Neuronal stem cell (in vitro differentiated cells): ENCODE measurements at regions not wholly inside any gene's neighbourhood (a gene's known extent, or its start where the extent isn't known, plus 50 kb on each side); places are given as distances from the start of the nearest gene placed in this dataset.

Experiments
- DNase-seq: peaks from one replicate; pipeline ENCODE4 v3.0.0-alpha.2; 2013; ENCODE audit warnings: low spot score
- H2AFZ ChIP-seq: one replicate; pipeline ENCODE4 v1.6.1; 2013; ENCODE audit warnings: mild to moderate bottlenecking, low read length, inconsistent platforms
- H2AK5ac ChIP-seq: 2 replicates; pipeline ENCODE4 v1.6.1; 2013; ENCODE audit warnings: low read depth, mild to moderate bottlenecking, inconsistent platforms, low read length, moderate library complexity, mixed read lengths
- H2BK120ac ChIP-seq: 2 replicates; pipeline ENCODE4 v1.6.1; 2013; ENCODE audit warnings: low read depth, mild to moderate bottlenecking, inconsistent platforms, low read length, moderate library complexity, mixed read lengths
- H2BK12ac ChIP-seq: one replicate; pipeline ENCODE4 v1.6.1; 2013; ENCODE audit warnings: low read length, inconsistent platforms
- H2BK15ac ChIP-seq: 2 replicates; pipeline ENCODE4 v1.6.1; 2013; ENCODE audit warnings: mild to moderate bottlenecking, low read length, inconsistent platforms, mixed read lengths
- H2BK5ac ChIP-seq: one replicate; pipeline ENCODE4 v1.6.1; 2013; ENCODE audit warnings: inconsistent platforms, mild to moderate bottlenecking, low read length, moderate library complexity
- H3K14ac ChIP-seq: one replicate; pipeline ENCODE4 v1.6.1; 2013; ENCODE audit warnings: low read length, inconsistent platforms
- H3K18ac ChIP-seq: 2 replicates; pipeline ENCODE4 v1.6.1; 2013; ENCODE audit warnings: low read length, inconsistent platforms
- H3K23ac ChIP-seq: 2 replicates; pipeline ENCODE4 v1.6.1; 2013; ENCODE audit warnings: low read depth, mild to moderate bottlenecking, mixed read lengths, low read length, inconsistent platforms; ENCODE audit not compliant: poor library complexity
- H3K27ac ChIP-seq: replicated peaks from 3 replicates; pipeline ENCODE4 v1.5.1; 2013; ENCODE audit warnings: low read length, inconsistent platforms
- H3K27me3 ChIP-seq, 3 experiments: 2 replicates each; pipeline ENCODE4 v1.6.1; 2013; ENCODE audit warnings: low read length in 3 of 3, mild to moderate bottlenecking in 2 of 3, inconsistent platforms in 1 of 3, low read depth in 1 of 3, mixed read lengths in 1 of 3, moderate library complexity in 1 of 3; ENCODE audit not compliant: control insufficient read depth in 3 of 3, insufficient read depth in 3 of 3
- H3K36me3 ChIP-seq, 2 donors: replicated peaks in 1 of 2; 2 replicates each; pipeline ENCODE4 v1.6.1; 2013; ENCODE audit warnings: low read length in 2 of 2; ENCODE audit not compliant: control insufficient read depth in 2 of 2, insufficient read depth in 2 of 2
- H3K4ac ChIP-seq: 2 replicates; pipeline ENCODE4 v1.6.1; 2013; ENCODE audit warnings: inconsistent platforms, mild to moderate bottlenecking, low read length, moderate library complexity
- H3K4me1 ChIP-seq, 2 donors: 1 replicate in 1 of 2; 2 replicates in 1 of 2; pipeline ENCODE4 v1.6.1; 2013; ENCODE audit warnings: low read length in 2 of 2, low read depth in 1 of 2; ENCODE audit not compliant: control insufficient read depth in 2 of 2, insufficient read depth in 1 of 2
- H3K4me2 ChIP-seq: one replicate; pipeline ENCODE4 v1.6.1; 2013; ENCODE audit warnings: mild to moderate bottlenecking, low read length, inconsistent platforms; ENCODE audit not compliant: insufficient read depth, poor library complexity, severe bottlenecking
- H3K4me3 ChIP-seq, 2 donors: 2 replicates each; pipeline ENCODE4 v1.5.1; 2013; ENCODE audit warnings: low read length in 2 of 2, mild to moderate bottlenecking in 2 of 2, inconsistent platforms in 1 of 2, moderate library complexity in 1 of 2
- H3K79me1 ChIP-seq: one replicate; pipeline ENCODE4 v1.6.1; 2013; ENCODE audit warnings: low read depth, mild to moderate bottlenecking, inconsistent platforms, low read length, moderate library complexity
- H3K9ac ChIP-seq: one replicate; pipeline ENCODE4 v1.6.1; 2013; ENCODE audit warnings: mild to moderate bottlenecking, low read depth, low read length, inconsistent platforms; ENCODE audit not compliant: poor library complexity
- H3K9me3 ChIP-seq, 2 donors: replicated peaks in 1 of 2; 2 replicates each; pipeline versions ENCODE3 to v1.6.1; 2013; ENCODE audit warnings: low read length in 2 of 2, mild to moderate bottlenecking in 2 of 2, inconsistent platforms in 1 of 2, low read depth in 1 of 2, mixed read lengths in 1 of 2, moderate library complexity in 1 of 2; ENCODE audit not compliant: control insufficient read depth in 2 of 2, insufficient read depth in 1 of 2
- H4K8ac ChIP-seq: one replicate; pipeline ENCODE4 v1.6.1; 2013; ENCODE audit warnings: low read depth, mild to moderate bottlenecking, inconsistent platforms, low read length, moderate library complexity
- H4K91ac ChIP-seq: one replicate; pipeline ENCODE4 v1.6.1; 2013; ENCODE audit warnings: low read length, low read depth, mild to moderate bottlenecking, inconsistent platforms; ENCODE audit not compliant: poor library complexity
- WGBS, 2 donors: extraction: QIAGEN DNeasy Blood & Tissue Kit; methylation state at CpG; one replicate each; pipeline ENCODE4 v1.1.7; 2013; ENCODE audit warnings: missing lambda C conversion rate in 2 of 2, mixed read lengths in 1 of 2; ENCODE audit not compliant: insufficient read length in 2 of 2, insufficient replicate concordance in 1 of 2; ENCODE audit errors: extremely low coverage in 2 of 2; 5-methylcytosine and 5-hydroxymethylcytosine counted together

DNA sequence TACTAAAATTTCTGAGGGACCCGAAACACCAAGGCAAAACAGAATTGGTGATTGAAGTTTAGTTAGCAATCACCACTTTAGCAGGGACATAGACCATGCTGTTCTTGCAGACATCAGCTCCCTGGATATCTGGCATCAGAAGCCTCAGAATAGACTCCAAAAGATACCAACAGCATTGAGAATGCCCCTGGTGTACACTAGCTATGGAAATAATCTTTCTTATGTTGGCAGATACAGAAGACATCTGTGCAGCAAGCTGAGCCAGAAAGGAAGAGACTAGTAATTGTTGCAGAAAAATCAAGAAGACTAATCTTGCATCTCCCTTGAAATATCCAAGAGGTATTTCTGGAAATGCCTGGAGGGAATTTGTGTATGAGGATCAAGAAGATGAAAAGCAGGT, 521.6 kb downstream of the TRHDE start:
- H2BK5ac ChIP-seq, result no peak overlapping the region
- H3K9ac ChIP-seq, result no peak overlapping the region
- H3K27me3 ChIP-seq, result no peaks in the 10 kb centered on the region
- H3K14ac ChIP-seq, result no peak overlapping the region
- H3K23ac ChIP-seq, result no peak overlapping the region
- no peak overlapping the region for H2BK15ac ChIP-seq
- no peak overlapping the region for H4K8ac ChIP-seq
- no peak overlapping the region for H4K91ac ChIP-seq
- H3K4me3 ChIP-seq, result no peak overlapping the region
- no peak overlapping the region for H3K4ac ChIP-seq
- H2AK5ac ChIP-seq, result no peak overlapping the region
- H3K9me3 ChIP-seq, result peaks cover 0 to 2% of the 10 kb centered on the region in 2 donors
- H3K27ac ChIP-seq, result no peak overlapping the region
- no peaks in the 10 kb centered on the region for H3K79me1 ChIP-seq
- H3K4me2 ChIP-seq, result no peak overlapping the region
- no peak overlapping the region for H3K18ac ChIP-seq
- no peak overlapping the region for H2BK120ac ChIP-seq
- no peak for DNase-seq
- no peak overlapping the region for H2BK12ac ChIP-seq
- no CpG with 5 or more reads among the region's 1 CpG for WGBS, 2 donors
- no peak overlapping the region for H2AFZ ChIP-seq
- H3K36me3 ChIP-seq, result no peaks in the 10 kb centered on the region
- H3K4me1 ChIP-seq, result no peaks in the 10 kb centered on the region

DNA sequence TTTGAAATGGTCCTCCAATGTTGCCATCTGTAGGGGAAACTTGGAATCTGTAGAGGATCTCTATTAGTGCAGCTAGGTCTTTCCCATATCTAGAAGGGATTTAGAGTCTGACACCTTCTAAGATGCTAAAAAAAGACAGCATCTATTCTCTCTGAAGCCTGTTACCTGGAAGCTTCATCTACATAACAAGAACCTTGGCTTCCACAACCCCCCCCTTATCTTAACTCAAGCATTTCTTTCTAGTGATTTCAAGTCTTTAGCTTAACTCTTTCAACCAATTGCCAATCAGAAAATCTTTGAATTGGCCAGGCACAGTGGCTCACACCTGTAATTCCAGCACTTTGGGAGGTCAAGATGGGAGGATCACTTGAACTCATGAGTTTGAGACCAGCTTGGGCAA, 543.3 kb downstream of the TRHDE start:
- Histone ChIP-seq H3K23ac (no peak overlapping the region), H3K4me3 (no peak overlapping the region), H4K8ac (no peak overlapping the region), H3K9me3 (peaks cover 0 to 5% of the 10 kb centered on the region in 2 donors), H3K14ac (no peak overlapping the region), H3K4me1 (no peaks in the 10 kb centered on the region), H2BK15ac (no peak overlapping the region), H3K18ac (no peak overlapping the region), H2BK12ac (no peak overlapping the region), H3K27ac (no peak overlapping the region), H3K4me2 (no peak overlapping the region), H2BK5ac (no peak overlapping the region), H3K27me3 (no peaks in the 10 kb centered on the region), H3K36me3 (no peaks in the 10 kb centered on the region), H3K79me1 (no peaks in the 10 kb centered on the region), H3K9ac (no peak overlapping the region), H4K91ac (no peak overlapping the region), H2AK5ac (no peak overlapping the region), H2BK120ac (no peak overlapping the region), H3K4ac (no peak overlapping the region), H2AFZ (no peak overlapping the region)
- DNase-seq, result no peak

GRCh38 chr12:72828662-72829324, 556.6 kb downstream of the TRHDE start:
- Histone ChIP-seq H3K18ac (no peak overlapping the region), H2BK15ac (no peak overlapping the region), H2AFZ (no peak overlapping the region), H2AK5ac (no peak overlapping the region), H4K8ac (no peak overlapping the region), H3K36me3 (no peaks in the 10 kb centered on the region), H3K9ac (no peak overlapping the region), H3K4me3 (no peak overlapping the region), H4K91ac (no peak overlapping the region), H3K14ac (no peak overlapping the region), H2BK12ac (no peak overlapping the region), H3K4ac (no peak overlapping the region), H3K27ac (no peak overlapping the region), H3K27me3 (no peaks in the 10 kb centered on the region), H3K79me1 (no peaks in the 10 kb centered on the region), H3K4me2 (no peak overlapping the region), H2BK5ac (no peak overlapping the region), H3K9me3 (no peaks in the 10 kb centered on the region), H3K4me1 (no peaks in the 10 kb centered on the region), H3K23ac (no peak overlapping the region), H2BK120ac (no peak overlapping the region)
- no peak for DNase-seq
- no CpG with 5 or more reads among the region's 2 CpGs for WGBS, 2 donors

- Histone ChIP-seq H3K9ac (no peak overlapping the region), H3K23ac (no peak overlapping the region), H3K79me1 (no peaks in the 10 kb centered on the region), H3K9me3 (no peaks in the 10 kb centered on the region), H4K8ac (no peak overlapping the region), H3K18ac (no peak overlapping the region), H3K4me2 (no peak overlapping the region), H3K4me3 (no peak overlapping the region), H3K27ac (no peak overlapping the region), H3K14ac (no peak overlapping the region), H4K91ac (no peak overlapping the region), H2BK5ac (no peak overlapping the region), H3K4me1 (no peaks in the 10 kb centered on the region), H2BK12ac (no peak overlapping the region), H3K27me3 (no peaks in the 10 kb centered on the region), H2AK5ac (no peak overlapping the region), H2BK15ac (no peak overlapping the region), H3K4ac (no peak overlapping the region), H2BK120ac (no peak overlapping the region), H2AFZ (no peak overlapping the region), H3K36me3 (no peaks in the 10 kb centered on the region)
- DNase-seq, result no peak
- no CpG with 5 or more reads among the region's 1 CpG for WGBS, 2 donors
Observed at GRCh38 chr12:72829838-72830237, 557.7 kb downstream of the TRHDE start.
